CD4-positive, alpha-beta T cell treated with Interleukin-15 for 1 hour (primary cell): ENCODE measurements at regions not wholly inside any gene's neighbourhood (a gene's known extent, or its start where the extent isn't known, plus 50 kb on each side); places are given as distances from the start of the nearest gene placed in this dataset.

Experiments used
- DNase-seq: peaks from one replicate; pipeline ENCODE4 v3.0.0-alpha.2; 2020

DNA sequence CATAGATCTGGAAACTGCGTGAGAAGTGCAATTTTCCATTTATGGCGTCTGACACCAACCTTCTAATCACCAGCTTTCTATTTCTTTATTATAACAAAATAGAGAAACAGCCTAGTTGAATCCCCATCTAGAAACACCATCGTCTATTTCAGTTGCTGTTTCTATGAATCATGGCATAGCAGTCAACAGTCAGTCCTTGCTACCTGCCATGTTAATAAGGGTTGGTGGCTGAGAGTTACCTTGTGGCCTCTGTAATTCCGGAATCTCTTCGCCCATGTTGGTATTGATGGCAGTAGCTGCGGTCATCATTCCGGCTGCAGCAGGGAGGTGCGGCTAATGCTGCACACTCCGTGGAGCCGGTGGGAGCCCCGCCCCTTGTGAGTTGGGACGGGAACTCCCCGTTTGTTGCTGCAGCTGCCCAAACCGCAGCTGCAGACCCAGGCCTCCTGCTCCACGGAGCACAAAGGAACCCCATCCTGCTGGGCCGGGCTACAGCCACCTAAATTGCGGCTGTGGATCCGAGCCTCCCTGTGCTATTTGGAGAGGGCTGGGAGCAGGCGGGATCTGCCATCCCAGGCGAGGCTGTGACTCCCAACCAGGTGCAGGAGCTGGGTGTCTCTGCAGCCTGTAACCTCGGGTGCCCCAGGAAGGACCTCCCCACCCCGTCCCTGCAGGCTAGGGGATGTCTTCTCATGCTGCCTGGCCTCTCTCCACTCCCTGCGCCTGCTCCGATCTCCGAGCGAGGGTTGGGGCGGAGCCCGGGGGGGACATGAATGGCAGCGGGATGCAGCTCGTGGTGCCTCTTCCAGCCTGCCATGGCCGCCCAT is 115.4 kb upstream of the STK26 start:
- no peak for DNase-seq

DNA sequence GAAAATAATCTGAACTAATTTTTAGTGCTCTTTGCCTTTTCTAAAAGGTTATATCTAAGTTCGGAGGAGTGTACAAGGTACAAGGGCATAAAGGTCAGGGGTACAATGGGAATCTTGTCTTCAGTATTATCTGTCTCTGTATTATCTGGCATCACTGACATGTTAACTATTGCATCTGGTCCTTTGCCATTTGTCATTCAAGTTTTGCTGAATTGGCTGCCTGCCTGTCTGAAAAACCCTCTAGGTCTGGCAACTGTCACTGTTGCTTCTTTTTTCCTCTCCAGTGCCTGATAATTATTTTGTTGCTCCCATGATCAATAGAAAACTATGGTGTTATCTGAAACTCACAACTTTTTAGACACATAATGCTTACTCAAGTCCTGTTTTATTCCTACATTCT is 112.5 kb upstream of the STK26 start:
- no peak for DNase-seq

GRCh38 chrX:131915488-131915887 is 107.6 kb upstream of the STK26 start:
- no peak for DNase-seq

DNA sequence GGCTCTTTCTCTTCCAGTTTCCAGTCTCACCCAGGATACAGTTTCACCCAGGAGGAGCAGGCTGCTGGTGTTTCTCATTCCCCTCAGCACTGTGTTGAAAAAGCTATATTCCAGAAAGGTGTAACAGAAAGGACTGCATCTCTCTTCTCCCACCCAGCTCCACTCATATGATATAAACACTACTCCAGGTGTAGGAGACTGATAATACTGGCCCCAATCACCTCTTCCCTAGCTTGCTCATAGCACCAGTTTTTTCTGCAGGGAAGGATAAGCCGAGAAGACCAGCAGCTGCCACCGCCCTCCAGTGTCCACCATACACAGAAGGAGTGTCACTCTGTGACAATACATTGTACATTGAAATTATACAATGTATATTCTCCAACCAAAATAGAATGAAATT is 105.5 kb upstream of the STK26 start:
- DNase-seq, result no peak

DNA sequence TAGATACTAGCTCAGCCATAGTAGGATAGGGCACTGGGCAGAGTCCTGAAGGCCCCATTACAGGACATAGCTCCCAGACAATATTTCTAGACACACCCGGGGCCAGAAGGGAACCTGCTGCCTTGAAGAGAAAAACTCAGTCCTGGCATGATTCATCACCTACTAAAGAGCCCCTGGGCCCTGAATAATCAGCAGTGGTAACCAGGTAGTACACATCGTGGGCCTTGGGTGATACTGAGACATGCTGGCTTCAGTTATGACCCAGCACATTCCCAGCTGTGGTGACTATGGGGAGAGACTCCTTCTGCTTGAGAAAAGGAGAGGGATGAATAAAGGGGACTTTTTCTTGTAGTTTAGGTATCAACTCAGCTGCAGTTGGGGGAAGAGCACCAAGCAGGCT is 104.3 kb upstream of the STK26 start:
- no peak for DNase-seq

DNA sequence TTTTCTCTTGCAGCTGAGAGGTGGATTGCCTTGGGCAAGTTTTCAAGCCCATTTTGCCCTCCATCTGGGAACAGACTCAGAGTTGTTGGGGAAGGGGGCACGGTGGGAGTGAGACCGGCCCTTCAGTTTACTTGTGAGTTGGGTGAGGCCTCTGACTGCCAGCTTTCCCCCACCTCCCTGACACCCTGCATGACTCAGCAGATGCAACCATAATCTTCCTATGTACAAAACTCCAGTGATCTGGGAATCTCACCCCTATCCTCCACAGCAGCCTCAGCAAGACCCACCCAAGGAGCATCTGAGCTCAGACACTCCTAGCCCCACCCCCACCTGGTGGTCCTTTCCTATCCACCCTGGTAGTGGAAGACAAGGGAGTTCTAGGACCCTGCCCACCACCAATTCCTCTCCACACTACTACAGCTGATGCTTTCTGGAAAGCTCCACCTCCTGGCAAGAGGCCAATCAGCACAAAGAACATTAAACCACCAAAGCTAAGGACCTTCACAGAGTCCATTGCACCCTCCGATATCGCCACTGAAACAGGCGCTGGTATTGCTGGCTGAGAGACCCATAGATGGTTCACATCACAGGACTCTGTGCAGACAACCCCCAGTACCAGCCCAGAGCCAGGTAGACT is 99.4 kb upstream of the STK26 start:
- no peak for DNase-seq

GRCh38 chrX:131938749-131939148 is 84.4 kb upstream of the STK26 start:
- DNase-seq, result no peak

- no peak for DNase-seq
These were observed 81.1 kb upstream of the STK26 start for GRCh38 chrX:131942034-131942433.

- no peak for DNase-seq
These were observed 77.9 kb upstream of the STK26 start for GRCh38 chrX:131944936-131945902.

- no peak for DNase-seq
These were observed 71.9 kb upstream of the STK26 start for GRCh38 chrX:131951166-131951565.

- DNase-seq, result no peak
These were observed 67.9 kb upstream of the STK26 start for GRCh38 chrX:131955099-131955777.

- DNase-seq, result no peak
These were observed 64.4 kb upstream of the STK26 start for GRCh38 chrX:131958724-131959123.

DNA sequence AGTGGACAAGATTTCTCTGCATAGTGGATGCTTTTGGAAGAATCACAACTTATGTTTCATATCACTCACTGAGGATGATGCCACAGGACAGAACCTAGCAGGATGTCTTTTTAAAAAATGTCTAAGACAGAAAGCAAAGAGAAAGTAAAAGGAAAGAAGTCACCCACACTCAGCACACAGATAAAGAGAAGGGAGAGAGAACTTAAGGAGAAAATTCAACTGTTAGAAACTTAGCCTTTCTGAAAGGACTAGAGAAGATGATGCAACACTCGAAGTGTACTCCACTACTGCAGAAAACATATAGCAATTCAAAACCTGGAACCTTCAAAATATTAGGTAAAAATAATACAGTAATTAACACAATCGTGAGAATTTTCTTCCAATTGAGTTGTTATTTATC is 52.8 kb upstream of the STK26 start:
- DNase-seq, result no peak
